IMR-90 (cell line): ENCODE measurements at regions not wholly inside any gene's neighbourhood (a gene's known extent, or its start where the extent isn't known, plus 50 kb on each side); places are given as distances from the start of the nearest gene placed in this dataset.

Source experiments
- ATAC-seq: fragments of 200-7000 bp; cut with Tn5 transposase; 2 replicates; pipeline ENCODE4 v1.9.1; 2020; ENCODE audit warnings: low read depth, mild to moderate bottlenecking, moderate library complexity
- BruUV-seq: library from RNA; stranded (reverse); fragments of 400-500 nt; replicated peaks from 2 replicates; lab custom pipeline; 2021; lab: Mats Ljungman, UMichigan
- CTCF ChIA-PET: fragments of 300-600 bp; formaldehyde crosslinking; extraction: SDS; loops from one replicate; lab custom pipeline; 2021; ENCODE audit warnings: antibody characterized with exemption; lab: Yijun Ruan, JAX
- POLR2A ChIA-PET: fragments of 300-600 bp; sonication (Branson Sonifier 250); formaldehyde crosslinking; loops from one replicate; lab custom pipeline; 2022; ENCODE audit warnings: antibody characterized with exemption; ENCODE audit not compliant: unreplicated experiment; lab: Charles Lee
- DNase-seq: peaks from one replicate; pipeline ENCODE4 v3.0.0; 2013
- H2AFZ ChIP-seq: replicated peaks from 2 replicates; pipeline ENCODE3; 2013; ENCODE audit warnings: low read length, mild to moderate bottlenecking; ENCODE audit not compliant: poor library complexity
- H2AK5ac ChIP-seq: 2 replicates; pipeline ENCODE4 v1.6.1; 2013; ENCODE audit warnings: low read depth, low read length, inconsistent platforms
- H2AK9ac ChIP-seq: replicated peaks from 2 replicates; pipeline ENCODE3; 2013; ENCODE audit warnings: mild to moderate bottlenecking, low read depth, low read length, moderate library complexity; ENCODE audit not compliant: poor library complexity
- H2BK120ac ChIP-seq: 2 replicates; pipeline ENCODE4 v1.6.1; 2013; ENCODE audit warnings: low read depth, low read length, inconsistent platforms
- H2BK15ac ChIP-seq: 3 replicates; pipeline ENCODE4 v1.6.1; 2013; ENCODE audit warnings: low read depth, low read length, inconsistent platforms
- H2BK20ac ChIP-seq: 2 replicates; pipeline ENCODE4 v1.6.1; 2013; ENCODE audit warnings: low read depth, mild to moderate bottlenecking, inconsistent platforms, low read length, moderate library complexity
- H2BK5ac ChIP-seq: 2 replicates; pipeline ENCODE4 v1.6.1; 2013; ENCODE audit warnings: mild to moderate bottlenecking, low read depth, low read length, inconsistent platforms; ENCODE audit not compliant: poor library complexity, severe bottlenecking
- H3K14ac ChIP-seq: replicated peaks from 2 replicates; pipeline ENCODE4 v1.6.1; 2013; ENCODE audit warnings: low read depth, low read length, inconsistent platforms
- H3K18ac ChIP-seq: 2 replicates; pipeline ENCODE4 v1.6.1; 2013; ENCODE audit warnings: low read depth, low read length, control low read depth
- H3K23ac ChIP-seq: 2 replicates; pipeline ENCODE4 v1.6.1; 2013; ENCODE audit warnings: low read depth, low read length, inconsistent platforms
- H3K27ac ChIP-seq: 2 replicates; pipeline ENCODE4 v1.5.1; 2013; ENCODE audit warnings: mild to moderate bottlenecking, control low read depth, low read length; ENCODE audit not compliant: insufficient read depth
- H3K27me3 ChIP-seq: 2 replicates; pipeline ENCODE4 v1.6.1; 2013; ENCODE audit warnings: low read length; ENCODE audit not compliant: control insufficient read depth, insufficient read depth
- H3K36me3 ChIP-seq: 2 replicates; pipeline ENCODE4 v1.6.1; 2013; ENCODE audit warnings: low read length, mixed read lengths; ENCODE audit not compliant: control insufficient read depth, insufficient read depth
- H3K4ac ChIP-seq: 2 replicates; pipeline ENCODE4 v1.6.1; 2013; ENCODE audit warnings: low read depth, low read length, inconsistent platforms
- H3K4me1 ChIP-seq: 2 replicates; pipeline ENCODE4 v1.6.1; 2013; ENCODE audit warnings: low read length, mixed read lengths; ENCODE audit not compliant: control insufficient read depth, insufficient read depth
- H3K4me2 ChIP-seq: 2 replicates; pipeline ENCODE4 v1.6.1; 2013; ENCODE audit warnings: low read depth, mild to moderate bottlenecking, control low read depth, low read length, moderate library complexity
- H3K4me3 ChIP-seq: 2 replicates; pipeline ENCODE4 v1.5.1; 2013; ENCODE audit warnings: low read depth, mild to moderate bottlenecking, control low read depth, low read length, moderate library complexity; ENCODE audit not compliant: insufficient read depth
- H3K56ac ChIP-seq: 2 replicates; pipeline ENCODE4 v1.6.1; 2013; ENCODE audit warnings: low read length, inconsistent platforms; ENCODE audit not compliant: insufficient read depth; ENCODE audit errors: extremely low read depth
- H3K79me1 ChIP-seq, 2 experiments: 2 replicates each; pipeline ENCODE4 v1.6.1; 2013; ENCODE audit warnings: low read length in 2 of 2, inconsistent platforms in 1 of 2, low read depth in 1 of 2
- H3K9ac ChIP-seq: 2 replicates; pipeline ENCODE4 v1.6.1; 2013; ENCODE audit warnings: low read depth, low read length, control low read depth
- H3K9me1 ChIP-seq: 2 replicates; pipeline ENCODE4 v1.6.1; 2013; ENCODE audit warnings: low read length, inconsistent platforms; ENCODE audit not compliant: insufficient read depth
- H3K9me3 ChIP-seq: 2 replicates; pipeline ENCODE4 v1.6.1; 2013; ENCODE audit warnings: low read length; ENCODE audit not compliant: control insufficient read depth, insufficient read depth
- H4K20me1 ChIP-seq: 2 replicates; pipeline ENCODE4 v1.6.1; 2013; ENCODE audit warnings: low read length, inconsistent platforms; ENCODE audit not compliant: insufficient read depth
- H4K5ac ChIP-seq: 2 replicates; pipeline ENCODE4 v1.6.1; 2013; ENCODE audit warnings: mild to moderate bottlenecking, low read depth, low read length, control low read depth
- H4K8ac ChIP-seq, 2 experiments: 2 replicates each; pipeline ENCODE4 v1.6.1; 2013; ENCODE audit warnings: low read depth in 2 of 2, low read length in 2 of 2, control low read depth in 1 of 2, inconsistent platforms in 1 of 2
- H4K91ac ChIP-seq: 2 replicates; pipeline ENCODE4 v1.6.1; 2013; ENCODE audit warnings: low read depth, low read length, inconsistent platforms; ENCODE audit not compliant: insufficient read depth
- CEBPB ChIP-seq: IDR thresholded peaks from 2 replicates; pipeline ENCODE4 v1.6.1; 2012; ENCODE audit warnings: low read depth, low read length, improper control_type of control experiment
- CTCF ChIP-seq: conservative IDR thresholded peaks from 2 replicates; pipeline ENCODE4 v1.5.1; 2012; ENCODE audit warnings: mild to moderate bottlenecking, low read depth, low read length, improper control_type of control experiment
- RAD21 ChIP-seq: IDR thresholded peaks from 2 replicates; pipeline ENCODE4 v1.6.1; 2012; ENCODE audit warnings: low read length, improper control_type of control experiment
- RFX5 ChIP-seq: IDR thresholded peaks from 2 replicates; pipeline ENCODE4 v1.8.0; 2012; ENCODE audit warnings: low read depth, mild to moderate bottlenecking, low read length, moderate library complexity
- SMC3 ChIP-seq: fragments of 150-350 bp; IDR thresholded peaks from 2 replicates; pipeline ENCODE4 v1.6.1; 2016; ENCODE audit warnings: low read depth, mild to moderate bottlenecking, antibody characterized with exemption, low read length, moderate library complexity
- WGBS, 2 experiments: methylation state at CpG; one replicate each; pipeline versions ENCODE4 v1.1.5 to v1.1.7; 2013; ENCODE audit warnings: missing lambda C conversion rate in 2 of 2; ENCODE audit not compliant: insufficient read length in 1 of 2; ENCODE audit errors: extremely low coverage in 2 of 2; 5-methylcytosine and 5-hydroxymethylcytosine counted together
- dilution Hi-C: fragments of 300-500 bp; cut with HindIII; formaldehyde crosslinking; loops from one replicate; pipeline ENCODE4 v1.14.3; 2018; ENCODE audit warnings: low sequenced_read_pairs; ENCODE audit not compliant: unreplicated experiment
- in situ Hi-C: fragments of 300-500 bp; cut with MboI; formaldehyde crosslinking; loops from 3 replicates; pipeline ENCODE4 v1.14.3; 2019; ENCODE audit warnings: low sequenced_read_pairs, inconsistent platforms, mixed read lengths
- intact Hi-C: fragments of 100-400 bp; cut with micrococcal nuclease; formaldehyde crosslinking; loops from 2 replicates; pipeline ENCODE4 v1.10.0; 2022

DNA sequence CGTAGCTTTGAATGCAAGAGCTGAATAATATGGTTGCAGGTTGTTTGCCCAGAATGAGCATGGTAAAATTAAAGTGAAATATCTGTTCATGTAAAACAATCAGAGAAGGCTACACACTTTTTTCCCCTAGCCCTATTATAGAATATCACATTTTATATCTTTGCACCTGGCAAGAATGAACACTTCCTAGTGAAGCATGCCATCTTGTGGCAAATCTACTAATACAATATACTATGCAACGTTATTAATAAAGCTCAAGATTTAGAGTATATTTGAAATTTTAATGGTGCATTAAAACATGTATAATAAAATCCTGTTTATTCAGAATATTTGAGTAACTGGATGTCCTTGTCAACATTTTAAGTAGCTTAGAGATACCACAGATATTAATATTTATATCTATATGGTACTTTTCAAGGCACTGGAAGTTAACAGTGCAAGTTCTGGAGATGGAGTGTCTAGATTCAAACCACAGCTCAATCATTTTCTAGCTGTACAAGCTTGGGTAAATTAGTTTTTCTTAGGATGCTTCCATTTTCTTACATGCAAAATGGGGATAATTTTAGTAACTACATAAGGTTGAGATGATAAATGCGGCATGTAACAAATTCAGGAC is 643.1 kb upstream of the SEMA3D start:
- H4K5ac ChIP-seq: no peak overlapping the region
- H3K56ac ChIP-seq: no peak overlapping the region
- dilution Hi-C loops: no loop called here
- H2BK20ac ChIP-seq: no peak overlapping the region
- H4K91ac ChIP-seq: no peak overlapping the region
- DNase-seq (peak; percentile 11), ATAC-seq (0 out of 2 replicates have a peak, but pooled peaks have one; percentile 57)
- H3K4ac ChIP-seq: no peak overlapping the region
- no peak overlapping the region for H2BK120ac ChIP-seq
- TF ChIP-seq CEBPB (no peak), SMC3 (peak; percentile 21; the same call in 1 of the 2 replicates), RAD21 (peak; percentile 62), RFX5 (no peak), CTCF (peak; percentile 52)
- no peak overlapping the region for H2AFZ ChIP-seq
- H2AK9ac ChIP-seq: no peak overlapping the region
- in situ Hi-C loops: loop anchor here (25.0 kb wide), 1 partner anchor 1918 kb away; no protein-coding TSS in a partner anchor
- H2AK5ac ChIP-seq: no peak overlapping the region
- ChIA-PET POLR2A (no interaction called here), CTCF (interaction anchor here (0.7 to 1.6 kb wide), 10 partner anchors 9 to 799 kb away, joined by 3 to 9 read pairs (median 5); no protein-coding TSS in a partner anchor)
- H3K18ac ChIP-seq: no peak overlapping the region
- H3K14ac ChIP-seq: no peak overlapping the region
- H3K36me3 ChIP-seq: no peaks in the 10 kb centered on the region
- no peaks in the 10 kb centered on the region for H3K9me1 ChIP-seq
- H3K4me3 ChIP-seq: no peak overlapping the region
- BruUV-seq: no TSS peak
- H3K23ac ChIP-seq: no peak overlapping the region
- H3K9ac ChIP-seq: no peak overlapping the region
- H3K27ac ChIP-seq: no peak overlapping the region
- H3K4me2 ChIP-seq: no peak overlapping the region
- intact Hi-C loops: loop anchor here (1.0 to 10.0 kb wide), 4 partner anchors 253 to 799 kb away; no protein-coding TSS in a partner anchor
- H2BK15ac ChIP-seq: no peak overlapping the region
- H4K20me1 ChIP-seq: no peaks in the 10 kb centered on the region
- H3K4me1 ChIP-seq: no peaks in the 10 kb centered on the region
- WGBS, 2 experiments: no CpG with 5 or more reads among the region's 3 CpGs
- H2BK5ac ChIP-seq: no peak overlapping the region
- no peak overlapping the region for H4K8ac ChIP-seq
- no peaks in the 10 kb centered on the region for H3K9me3 ChIP-seq
- H3K27me3 ChIP-seq: no peaks in the 10 kb centered on the region
- no peaks in the 10 kb centered on the region for H3K79me1 ChIP-seq
